Ishikawa (cell line): ENCODE measurements at regions not wholly inside any gene's neighbourhood (a gene's known extent, or its start where the extent isn't known, plus 50 kb on each side); places are given as distances from the start of the nearest gene placed in this dataset.

Experiments
- EGR1 ChIP-seq: IDR thresholded peaks from 2 replicates; pipeline ENCODE4 v1.6.1; 2012
- EP300 ChIP-seq: IDR thresholded peaks from 2 replicates; pipeline ENCODE4 v1.6.1; 2012; ENCODE audit warnings: borderline replicate concordance
- YY1 ChIP-seq: IDR thresholded peaks from 2 replicates; pipeline ENCODE4 v1.6.1; 2012; ENCODE audit warnings: low read depth
- TF ChIP-seq, protein P1 (sequence below): IDR thresholded peaks from 2 replicates; pipeline ENCODE4 v1.6.1; 2012
- TF ChIP-seq, protein P2 (sequence below): IDR thresholded peaks from 2 replicates; pipeline ENCODE4 v1.6.1; 2012; ENCODE audit warnings: low read depth, mild to moderate bottlenecking

DNA sequence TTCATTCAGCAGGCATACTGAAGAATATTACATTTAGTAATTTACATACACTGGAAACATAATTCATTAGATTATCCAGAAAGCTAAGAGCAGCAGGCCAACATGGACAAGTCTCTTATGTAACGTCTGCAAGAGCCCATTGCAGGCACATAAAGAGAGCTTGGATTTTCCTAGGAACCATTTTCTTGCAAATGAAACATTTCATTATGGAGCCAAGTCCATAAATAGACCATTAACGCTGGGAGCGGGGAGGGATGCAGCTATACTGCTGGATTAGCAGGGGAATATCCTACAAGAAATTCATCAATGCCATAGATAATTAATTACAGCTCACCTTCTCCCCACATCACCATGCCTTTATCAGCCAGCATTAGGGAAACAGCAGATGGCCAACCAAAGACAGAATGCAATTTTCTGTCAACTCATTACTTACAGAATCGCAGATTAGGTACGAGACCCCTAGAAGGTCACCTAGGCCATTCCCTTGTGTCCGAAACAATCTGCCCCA lies 170.4 kb downstream of the C1D start:
- TF ChIP-seq EP300: no peak
- TF ChIP-seq, protein P1, sequence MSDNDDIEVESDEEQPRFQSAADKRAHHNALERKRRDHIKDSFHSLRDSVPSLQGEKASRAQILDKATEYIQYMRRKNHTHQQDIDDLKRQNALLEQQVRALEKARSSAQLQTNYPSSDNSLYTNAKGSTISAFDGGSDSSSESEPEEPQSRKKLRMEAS: no peak
- TF ChIP-seq YY1: no peak
- TF ChIP-seq, protein P2, sequence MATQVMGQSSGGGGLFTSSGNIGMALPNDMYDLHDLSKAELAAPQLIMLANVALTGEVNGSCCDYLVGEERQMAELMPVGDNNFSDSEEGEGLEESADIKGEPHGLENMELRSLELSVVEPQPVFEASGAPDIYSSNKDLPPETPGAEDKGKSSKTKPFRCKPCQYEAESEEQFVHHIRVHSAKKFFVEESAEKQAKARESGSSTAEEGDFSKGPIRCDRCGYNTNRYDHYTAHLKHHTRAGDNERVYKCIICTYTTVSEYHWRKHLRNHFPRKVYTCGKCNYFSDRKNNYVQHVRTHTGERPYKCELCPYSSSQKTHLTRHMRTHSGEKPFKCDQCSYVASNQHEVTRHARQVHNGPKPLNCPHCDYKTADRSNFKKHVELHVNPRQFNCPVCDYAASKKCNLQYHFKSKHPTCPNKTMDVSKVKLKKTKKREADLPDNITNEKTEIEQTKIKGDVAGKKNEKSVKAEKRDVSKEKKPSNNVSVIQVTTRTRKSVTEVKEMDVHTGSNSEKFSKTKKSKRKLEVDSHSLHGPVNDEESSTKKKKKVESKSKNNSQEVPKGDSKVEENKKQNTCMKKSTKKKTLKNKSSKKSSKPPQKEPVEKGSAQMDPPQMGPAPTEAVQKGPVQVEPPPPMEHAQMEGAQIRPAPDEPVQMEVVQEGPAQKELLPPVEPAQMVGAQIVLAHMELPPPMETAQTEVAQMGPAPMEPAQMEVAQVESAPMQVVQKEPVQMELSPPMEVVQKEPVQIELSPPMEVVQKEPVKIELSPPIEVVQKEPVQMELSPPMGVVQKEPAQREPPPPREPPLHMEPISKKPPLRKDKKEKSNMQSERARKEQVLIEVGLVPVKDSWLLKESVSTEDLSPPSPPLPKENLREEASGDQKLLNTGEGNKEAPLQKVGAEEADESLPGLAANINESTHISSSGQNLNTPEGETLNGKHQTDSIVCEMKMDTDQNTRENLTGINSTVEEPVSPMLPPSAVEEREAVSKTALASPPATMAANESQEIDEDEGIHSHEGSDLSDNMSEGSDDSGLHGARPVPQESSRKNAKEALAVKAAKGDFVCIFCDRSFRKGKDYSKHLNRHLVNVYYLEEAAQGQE: no peak
- no peak for TF ChIP-seq EGR1
